Gastrocnemius medialis (tissue), 4 donors: ENCODE measurements at regions not wholly inside any gene's neighbourhood (a gene's known extent, or its start where the extent isn't known, plus 50 kb on each side); places are given as distances from the start of the nearest gene placed in this dataset.

Source experiments
- ATAC-seq, 2 donors: fragments of 150-250 bp; one replicate each; pipeline ENCODE4 v1.9.1; 2016
- DNase-seq, 2 donors: peaks; one replicate each; pipeline ENCODE4 v3.0.0-alpha.2; 2019
- H3K27ac ChIP-seq, 4 donors: fragments of 200-600 bp; sonication (generic); 1 replicate in 1 of 4; 2 replicates in 3 of 4; pipeline ENCODE4 v1.5.1; 2016 to 2018; ENCODE audit warnings: mild to moderate bottlenecking in 2 of 4, moderate library complexity in 1 of 4
- H3K27me3 ChIP-seq, 3 donors: fragments of 200-600 bp; sonication (generic) in 2 of 3; 1 replicate in 1 of 3; 2 replicates in 2 of 3; pipeline versions ENCODE4 v1.5.1 to v1.6.0; 2016 to 2019; ENCODE audit warnings: mild to moderate bottlenecking in 1 of 3, moderate library complexity in 1 of 3
- H3K36me3 ChIP-seq, 2 donors: fragments of 200-600 bp; sonication (generic) in 1 of 2; one replicate each; pipeline ENCODE4 v1.5.1; 2017 to 2018
- H3K4me1 ChIP-seq, 2 donors: fragments of 200-600 bp; sonication (generic) in 1 of 2; one replicate each; pipeline ENCODE4 v1.5.1; 2016 to 2017; ENCODE audit warnings: mild to moderate bottlenecking in 2 of 2
- H3K4me3 ChIP-seq, 4 donors: fragments of 200-600 bp; sonication (generic) in 3 of 4; 1 replicate in 1 of 4; 2 replicates in 3 of 4; pipeline ENCODE4 v1.5.1; 2016 to 2019; ENCODE audit warnings: mild to moderate bottlenecking in 2 of 4
- H3K9me3 ChIP-seq, 3 donors: fragments of 200-600 bp; sonication (generic) in 2 of 3; 1 replicate in 1 of 3; 2 replicates in 2 of 3; pipeline ENCODE4 v1.5.1; 2016 to 2019
- CTCF ChIP-seq, 5 experiments: fragments of 450-650 bp in 3 of 5; fragments of 200-600 bp in 2 of 5; sonication (generic) in 2 of 5; IDR thresholded peaks in 4 of 5; conservative IDR thresholded peaks in 1 of 5; 1 replicate in 4 of 5; 2 replicates in 1 of 5; pipeline ENCODE4 v1.5.1; 2016 to 2019; ENCODE audit warnings: antibody characterized with exemption in 5 of 5, mild to moderate bottlenecking in 3 of 5, moderate library complexity in 3 of 5
- POLR2A ChIP-seq, 2 donors: fragments of 450-650 bp; IDR thresholded peaks; one replicate each; pipeline ENCODE4 v1.6.1; 2017; ENCODE audit warnings: antibody characterized with exemption in 2 of 2, mild to moderate bottlenecking in 2 of 2, moderate library complexity in 2 of 2
- in situ Hi-C, 4 donors: fragments of 200-750 bp; cut with MboI; loops; one replicate each; pipeline versions ENCODE4 v1.15.0 to v1.8.0; 2017; ENCODE audit warnings: low sequenced_read_pairs in 4 of 4
- intact Hi-C: fragments of 100-400 bp; cut with DNase I; formaldehyde crosslinking; loops from one replicate; pipeline ENCODE4 v1.15.1; 2023; ENCODE audit warnings: low total_unique reads

- TF ChIP-seq CTCF (IDR thresholded peaks at IDR 0.05 in 4 of 5, conservative IDR thresholded peaks at IDR 0.05 in 1 of 5) (no peak), POLR2A (IDR thresholded peaks at IDR 0.05) (no peak)
- intact Hi-C loops = no loop called here
These were observed 327.8 kb upstream of the ATP11B start for GRCh38 chr3:182465301-182466185.

GRCh38 chr3:182469086-182469485, 324.2 kb upstream of the ATP11B start:
- in situ Hi-C loops = no loop called here
- no peaks in the 10 kb centered on the region for H3K27me3 ChIP-seq
- no peaks in the 10 kb centered on the region for H3K9me3 ChIP-seq
- H3K4me3 ChIP-seq = no peak overlapping the region
- H3K36me3 ChIP-seq = no peaks in the 10 kb centered on the region
- intact Hi-C loops = no loop called here
- H3K4me1 ChIP-seq = no peaks in the 10 kb centered on the region
- no peak for ATAC-seq
- DNase-seq = no peak
- no peak overlapping the region for H3K27ac ChIP-seq
- TF ChIP-seq POLR2A (IDR thresholded peaks at IDR 0.05) = no peak
- TF ChIP-seq CTCF (IDR thresholded peaks at IDR 0.05 in 4 of 5, conservative IDR thresholded peaks at IDR 0.05 in 1 of 5) = no peak

More at GRCh38 chr3:182465301-182466185, 327.8 kb upstream of the ATP11B start:
- no peaks in the 10 kb centered on the region for H3K27me3 ChIP-seq
- no peaks in the 10 kb centered on the region for H3K36me3 ChIP-seq
- in situ Hi-C loops = no loop called here
- ATAC-seq (no peak), DNase-seq (no peak)
- no peak overlapping the region for H3K4me3 ChIP-seq
- H3K27ac ChIP-seq = no peak overlapping the region
- H3K4me1 ChIP-seq = no peaks in the 10 kb centered on the region
- no peaks in the 10 kb centered on the region for H3K9me3 ChIP-seq

GRCh38 chr3:182470187-182470586, 323.1 kb upstream of the ATP11B start:
- no peak for ATAC-seq
- intact Hi-C loops = no loop called here
- no peak for DNase-seq

GRCh38 chr3:182473191-182473710, 320.1 kb upstream of the ATP11B start:
- in situ Hi-C loops = no loop called here

More at GRCh38 chr3:182470187-182470586, 323.1 kb upstream of the ATP11B start:
- H3K27me3 ChIP-seq = no peaks in the 10 kb centered on the region
- no peak overlapping the region for H3K27ac ChIP-seq
- no peak overlapping the region for H3K4me3 ChIP-seq
- TF ChIP-seq CTCF (IDR thresholded peaks at IDR 0.05 in 4 of 5, conservative IDR thresholded peaks at IDR 0.05 in 1 of 5) (no peak), POLR2A (IDR thresholded peaks at IDR 0.05) (no peak)
- H3K9me3 ChIP-seq = no peaks in the 10 kb centered on the region
- H3K36me3 ChIP-seq = no peaks in the 10 kb centered on the region
- in situ Hi-C loops = no loop called here
- H3K4me1 ChIP-seq = no peaks in the 10 kb centered on the region

More at GRCh38 chr3:182473191-182473710, 320.1 kb upstream of the ATP11B start:
- Histone ChIP-seq H3K36me3 (no peaks in the 10 kb centered on the region), H3K27ac (no peak overlapping the region), H3K4me1 (no peaks in the 10 kb centered on the region), H3K4me3 (no peak overlapping the region), H3K27me3 (no peaks in the 10 kb centered on the region), H3K9me3 (no peaks in the 10 kb centered on the region)
- no peak for DNase-seq
- no peak for TF ChIP-seq CTCF (IDR thresholded peaks at IDR 0.05 in 4 of 5, conservative IDR thresholded peaks at IDR 0.05 in 1 of 5)
- no peak for ATAC-seq
- intact Hi-C loops = no loop called here
